ENCODE measurements at regions not wholly inside any gene's neighbourhood (a gene's known extent, or its start where the extent isn't known, plus 50 kb on each side); places are given as distances from the start of the nearest gene placed in this dataset.

DNA sequence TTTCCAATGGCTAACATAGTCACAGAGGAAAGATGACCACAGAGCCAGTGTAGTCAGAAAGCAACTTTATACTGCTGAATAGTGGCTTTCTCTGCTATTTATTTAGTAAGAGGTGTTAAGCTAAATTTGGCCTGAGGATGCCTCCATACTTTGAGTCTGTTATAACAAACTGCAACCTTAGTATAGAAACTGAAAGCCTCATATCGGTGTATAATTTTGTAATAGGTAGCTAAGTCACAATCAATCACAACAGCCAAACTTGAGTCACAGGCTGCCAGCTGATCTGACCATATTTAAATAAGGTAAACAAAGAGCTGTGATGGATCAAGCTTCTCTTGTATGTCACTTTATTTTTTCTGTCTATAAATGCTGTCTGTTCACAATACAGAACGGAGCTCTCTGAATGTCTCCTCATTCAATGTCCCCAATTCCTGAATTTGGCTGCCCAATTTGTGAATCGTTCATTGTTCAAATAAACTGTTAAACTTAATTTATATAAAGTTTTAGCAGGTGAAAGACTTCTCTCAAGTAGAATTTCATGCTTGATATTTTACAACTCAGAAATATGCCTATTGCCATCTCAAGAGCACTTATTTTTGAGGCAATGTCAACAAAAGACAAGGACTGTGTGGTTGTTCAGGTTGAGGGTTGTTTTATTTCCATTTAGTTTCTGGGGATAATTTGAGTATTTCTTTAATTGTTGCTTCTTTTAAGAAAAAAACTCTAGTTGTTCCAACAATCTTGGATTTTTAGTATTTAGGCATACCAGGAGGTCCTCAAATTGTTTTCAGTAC lies 339.7 kb upstream of the B3GALT2 start:
- TF ChIP-seq, protein P1, sequence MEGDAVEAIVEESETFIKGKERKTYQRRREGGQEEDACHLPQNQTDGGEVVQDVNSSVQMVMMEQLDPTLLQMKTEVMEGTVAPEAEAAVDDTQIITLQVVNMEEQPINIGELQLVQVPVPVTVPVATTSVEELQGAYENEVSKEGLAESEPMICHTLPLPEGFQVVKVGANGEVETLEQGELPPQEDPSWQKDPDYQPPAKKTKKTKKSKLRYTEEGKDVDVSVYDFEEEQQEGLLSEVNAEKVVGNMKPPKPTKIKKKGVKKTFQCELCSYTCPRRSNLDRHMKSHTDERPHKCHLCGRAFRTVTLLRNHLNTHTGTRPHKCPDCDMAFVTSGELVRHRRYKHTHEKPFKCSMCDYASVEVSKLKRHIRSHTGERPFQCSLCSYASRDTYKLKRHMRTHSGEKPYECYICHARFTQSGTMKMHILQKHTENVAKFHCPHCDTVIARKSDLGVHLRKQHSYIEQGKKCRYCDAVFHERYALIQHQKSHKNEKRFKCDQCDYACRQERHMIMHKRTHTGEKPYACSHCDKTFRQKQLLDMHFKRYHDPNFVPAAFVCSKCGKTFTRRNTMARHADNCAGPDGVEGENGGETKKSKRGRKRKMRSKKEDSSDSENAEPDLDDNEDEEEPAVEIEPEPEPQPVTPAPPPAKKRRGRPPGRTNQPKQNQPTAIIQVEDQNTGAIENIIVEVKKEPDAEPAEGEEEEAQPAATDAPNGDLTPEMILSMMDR (conservative IDR thresholded peaks at IDR 0.05; ENCODE audit: low read length) = no peak
- TF ChIP-seq EZH2phosphoT487 (IDR thresholded peaks at IDR 0.05; ENCODE audit: borderline replicate concordance) = no peak

Measured in Loucy (cell line).